Esophagus (tissue), 2 donors: ENCODE measurements at regions not wholly inside any gene's neighbourhood (a gene's known extent, or its start where the extent isn't known, plus 50 kb on each side); places are given as distances from the start of the nearest gene placed in this dataset.

Experiments
- H3K27ac ChIP-seq, 2 donors: one replicate each; pipeline ENCODE4 v1.5.1; 2013; ENCODE audit warnings: low read depth in 2 of 2, mild to moderate bottlenecking in 2 of 2, inconsistent platforms in 1 of 2, low read length in 1 of 2, moderate library complexity in 1 of 2
- H3K27me3 ChIP-seq, 2 donors: one replicate each; pipeline ENCODE4 v1.6.1; 2013; ENCODE audit warnings: low read length in 2 of 2, control low read depth in 1 of 2, mild to moderate bottlenecking in 1 of 2; ENCODE audit not compliant: insufficient read depth in 2 of 2, control insufficient read depth in 1 of 2
- H3K36me3 ChIP-seq, 2 donors: one replicate each; pipeline ENCODE4 v1.6.1; 2013; ENCODE audit warnings: low read length in 1 of 2; ENCODE audit not compliant: control insufficient read depth in 2 of 2, insufficient read depth in 2 of 2
- H3K4me1 ChIP-seq, 2 donors: one replicate each; pipeline ENCODE4 v1.6.1; 2013; ENCODE audit warnings: low read length in 1 of 2; ENCODE audit not compliant: control insufficient read depth in 2 of 2, insufficient read depth in 2 of 2
- H3K4me3 ChIP-seq, 2 donors: one replicate each; pipeline ENCODE4 v1.5.1; 2013; ENCODE audit warnings: low read length in 2 of 2, mild to moderate bottlenecking in 2 of 2, low read depth in 1 of 2, moderate library complexity in 1 of 2
- H3K9me3 ChIP-seq, 2 donors: one replicate each; pipeline ENCODE4 v1.6.1; 2013; ENCODE audit warnings: mild to moderate bottlenecking in 2 of 2, low read depth in 1 of 2, low read length in 1 of 2, moderate library complexity in 1 of 2; ENCODE audit not compliant: control insufficient read depth in 2 of 2, insufficient read depth in 1 of 2
- WGBS, 2 donors: extraction: QIAGEN DNeasy Blood & Tissue Kit; methylation state at CpG; one replicate each; pipeline ENCODE4 v1.1.7; 2013; 5-methylcytosine and 5-hydroxymethylcytosine counted together
- donor health status: healthy with polysubstance abuse.
- donor health status: Bipolar disorder and iron deficiency.

DNA sequence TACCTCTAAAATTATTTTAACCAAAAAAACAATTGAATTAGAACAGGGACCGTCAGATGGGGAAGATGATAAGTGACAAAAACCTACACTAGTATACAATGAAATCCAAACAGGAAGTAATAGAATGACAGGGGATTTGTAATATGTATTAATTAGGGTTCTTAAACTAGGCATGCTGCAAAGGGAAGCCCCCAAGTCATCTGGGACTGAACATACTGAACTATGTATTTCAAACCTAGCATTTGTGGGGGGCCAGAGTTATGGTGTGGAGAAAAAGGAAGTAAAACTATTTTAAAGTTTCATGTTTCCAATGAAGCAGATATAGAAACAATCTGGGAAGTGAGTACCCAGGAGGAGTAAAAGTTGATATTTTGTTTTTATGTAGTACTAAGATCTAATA lies 133.2 kb upstream of the HS3ST3A1 start:
- H3K36me3 ChIP-seq: no peaks in the 10 kb centered on the region
- no peaks in the 10 kb centered on the region for H3K4me1 ChIP-seq
- H3K27me3 ChIP-seq: no peaks in the 10 kb centered on the region
- no peak overlapping the region for H3K27ac ChIP-seq
- peaks cover 0 to 2% of the 10 kb centered on the region in 2 donors for H3K9me3 ChIP-seq
- no peak overlapping the region for H3K4me3 ChIP-seq
- WGBS, 2 donors: 36 to 43% methylated on average over 1 of the region's 1 CpG

DNA sequence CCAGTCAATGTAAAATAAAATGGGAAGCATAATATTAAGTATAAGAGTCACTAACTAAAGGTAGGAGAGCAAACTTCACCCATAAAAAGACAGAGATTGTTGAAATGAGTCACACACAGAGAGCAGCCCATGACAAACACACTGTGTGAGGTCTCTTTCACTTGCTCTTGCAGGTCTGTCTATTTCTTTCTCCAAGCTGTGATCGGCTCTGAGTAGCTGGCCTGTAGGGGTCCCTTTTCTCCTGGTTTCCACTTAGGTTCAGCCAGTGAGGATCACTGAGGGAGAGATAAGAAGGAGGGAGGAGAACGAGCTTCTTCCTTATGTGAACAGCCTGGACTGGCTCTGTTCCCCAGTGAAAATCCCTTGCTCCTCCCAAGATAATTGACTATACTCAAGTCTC lies 133.7 kb upstream of the HS3ST3A1 start:
- Histone ChIP-seq H3K27ac (no peak overlapping the region), H3K4me3 (no peak overlapping the region), H3K4me1 (no peaks in the 10 kb centered on the region), H3K9me3 (peaks cover 0 to 2% of the 10 kb centered on the region in 2 donors), H3K36me3 (no peaks in the 10 kb centered on the region), H3K27me3 (no peaks in the 10 kb centered on the region)
- 39 to 48% methylated on average over 2 of the region's 2 CpGs for WGBS, 2 donors

DNA sequence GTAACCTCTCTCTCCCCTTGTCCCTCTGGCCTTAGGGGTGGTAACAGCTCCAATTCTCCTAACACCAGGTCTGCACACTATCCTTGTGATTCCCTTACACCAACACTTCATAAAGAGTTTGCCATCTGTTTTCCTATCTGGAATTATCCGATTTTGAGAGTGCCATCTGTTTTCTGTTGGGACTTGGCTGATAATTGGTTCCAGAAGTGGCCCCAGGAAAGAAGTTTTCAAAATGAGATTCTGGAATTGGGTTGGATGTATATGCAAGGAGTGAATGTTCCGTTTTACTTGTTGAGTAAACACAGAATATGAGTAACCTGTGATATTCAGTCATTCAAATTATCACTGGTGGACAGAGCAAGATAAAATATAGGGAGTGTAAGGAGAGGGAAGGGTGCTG lies 134.1 kb upstream of the HS3ST3A1 start:
- no peak overlapping the region for H3K27ac ChIP-seq
- no peaks in the 10 kb centered on the region for H3K27me3 ChIP-seq
- 87 to 88% methylated on average over 2 of the region's 2 CpGs for WGBS, 2 donors
- peaks cover 0 to 2% of the 10 kb centered on the region in 2 donors for H3K9me3 ChIP-seq
- no peak overlapping the region for H3K4me3 ChIP-seq
- no peaks in the 10 kb centered on the region for H3K4me1 ChIP-seq
- H3K36me3 ChIP-seq: no peaks in the 10 kb centered on the region

DNA sequence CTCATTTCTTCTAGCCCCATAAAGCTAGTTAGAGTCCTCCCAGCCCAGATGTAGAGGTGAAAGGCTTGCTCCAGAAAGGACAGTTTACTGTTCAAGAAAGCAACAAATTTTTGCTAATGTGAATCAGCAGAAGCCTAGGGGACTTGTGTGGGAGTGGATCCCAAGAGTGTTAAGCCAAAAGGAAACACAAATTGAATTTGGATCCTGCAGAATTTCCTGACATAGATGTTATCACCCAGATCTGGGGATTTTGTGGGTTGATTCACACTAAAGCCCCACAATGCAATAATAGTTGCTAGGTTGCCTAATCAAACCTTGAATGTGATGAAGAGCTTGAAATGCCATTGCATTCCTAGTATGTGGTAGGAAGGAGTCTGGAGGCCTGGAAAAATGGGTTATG lies 135.2 kb upstream of the HS3ST3A1 start:
- Histone ChIP-seq H3K9me3 (peaks cover 0 to 2% of the 10 kb centered on the region in 2 donors), H3K4me1 (no peaks in the 10 kb centered on the region), H3K4me3 (no peak overlapping the region), H3K27me3 (no peaks in the 10 kb centered on the region), H3K27ac (no peak overlapping the region), H3K36me3 (no peaks in the 10 kb centered on the region)

DNA sequence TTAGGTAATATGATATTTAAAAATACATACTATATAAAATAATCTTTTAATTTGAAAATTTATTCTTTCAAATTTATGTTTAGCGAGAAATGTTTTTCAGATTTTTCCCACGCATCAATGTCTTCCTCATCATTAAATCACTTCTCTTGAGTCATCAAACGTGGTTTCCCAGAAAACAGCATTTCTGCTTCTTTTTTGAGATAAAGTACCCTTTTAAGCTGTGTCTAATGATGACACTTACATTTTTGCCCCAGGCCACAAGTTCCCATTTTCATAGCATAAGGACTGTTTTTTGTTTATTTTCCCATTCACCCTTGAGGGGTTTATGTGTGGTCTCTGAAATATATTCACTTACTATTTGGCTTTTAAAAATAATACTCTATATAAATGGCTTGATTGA lies 139.0 kb upstream of the HS3ST3A1 start:
- WGBS, 2 donors: 80 to 82% methylated on average over 3 of the region's 3 CpGs
- no peak overlapping the region for H3K27ac ChIP-seq
- no peak overlapping the region for H3K4me3 ChIP-seq
- no peaks in the 10 kb centered on the region for H3K9me3 ChIP-seq
- no peaks in the 10 kb centered on the region for H3K27me3 ChIP-seq
- H3K4me1 ChIP-seq: no peaks in the 10 kb centered on the region
- no peaks in the 10 kb centered on the region for H3K36me3 ChIP-seq

DNA sequence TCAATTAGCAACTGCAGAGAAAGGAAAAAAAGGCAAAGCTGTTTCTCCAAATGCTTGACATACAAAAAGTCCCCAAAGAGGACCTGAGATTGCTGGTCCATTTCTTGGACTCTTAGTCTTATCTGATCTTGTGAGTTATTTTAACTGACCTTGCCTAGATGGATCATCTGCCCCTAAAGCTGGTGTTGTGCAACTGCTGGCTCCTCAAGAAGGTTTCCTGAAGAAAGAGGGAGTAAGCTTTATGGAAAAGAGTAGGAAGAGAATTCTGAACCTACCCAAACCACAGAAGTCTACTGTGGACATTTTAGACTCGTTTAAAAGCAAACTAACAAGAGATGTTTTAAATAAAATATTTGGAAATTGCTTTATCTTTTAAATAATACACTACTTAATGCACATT lies 140.0 kb upstream of the HS3ST3A1 start:
- Histone ChIP-seq H3K36me3 (no peaks in the 10 kb centered on the region), H3K27ac (no peak overlapping the region), H3K9me3 (no peaks in the 10 kb centered on the region), H3K27me3 (no peaks in the 10 kb centered on the region), H3K4me1 (no peaks in the 10 kb centered on the region), H3K4me3 (no peak overlapping the region)
- WGBS, 2 donors: 75 to 80% methylated on average over 1 of the region's 1 CpG

DNA sequence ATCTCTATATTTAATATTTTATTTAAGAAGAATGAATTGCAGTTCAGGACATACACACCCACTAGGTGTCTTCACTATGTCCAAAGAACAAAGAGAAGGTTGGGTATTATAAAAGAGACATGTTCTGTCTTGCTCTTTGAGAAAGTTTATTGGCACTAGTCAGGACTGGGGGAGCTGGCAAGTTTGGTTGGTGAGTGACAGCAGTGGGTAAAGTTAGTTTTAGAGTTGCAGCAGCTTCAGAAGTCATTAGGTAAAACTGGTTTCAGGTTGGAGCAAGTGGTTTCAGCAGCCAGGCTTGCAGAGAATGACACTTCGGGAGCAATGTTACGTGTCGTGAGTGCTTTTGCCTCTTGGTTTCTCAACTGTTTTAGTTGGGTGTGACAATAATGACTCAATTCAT lies 142.2 kb upstream of the HS3ST3A1 start:
- peaks cover 0 to 5% of the 10 kb centered on the region in 2 donors for H3K9me3 ChIP-seq
- no peaks in the 10 kb centered on the region for H3K27me3 ChIP-seq
- H3K4me1 ChIP-seq: no peaks in the 10 kb centered on the region
- H3K4me3 ChIP-seq: no peak overlapping the region
- WGBS, 2 donors: 49 to 70% methylated on average over 3 of the region's 3 CpGs
- H3K36me3 ChIP-seq: no peaks in the 10 kb centered on the region
- no peak overlapping the region for H3K27ac ChIP-seq

DNA sequence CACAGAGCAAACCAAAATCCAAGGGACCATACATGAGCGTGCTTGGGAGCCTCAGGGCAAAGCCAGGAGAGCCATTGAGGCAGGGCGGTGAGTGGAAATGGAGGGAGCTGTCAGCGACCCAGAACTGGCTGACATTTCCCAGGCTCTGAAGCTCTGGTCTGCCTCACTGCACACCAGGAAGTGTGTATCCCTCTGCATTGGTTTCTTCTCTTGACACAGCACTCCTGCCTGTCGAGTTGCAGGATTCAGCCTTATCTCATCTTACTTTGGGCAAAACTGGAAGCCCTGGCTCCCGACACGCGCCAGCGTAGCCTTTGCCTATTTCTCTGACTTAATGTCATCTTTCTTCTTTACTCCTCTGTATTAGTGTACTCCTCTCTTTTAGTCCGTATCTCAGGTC lies 144.7 kb upstream of the HS3ST3A1 start:
- Histone ChIP-seq H3K36me3 (no peaks in the 10 kb centered on the region), H3K4me3 (no peak overlapping the region), H3K9me3 (peaks cover 0 to 7% of the 10 kb centered on the region in 2 donors), H3K27ac (no peak overlapping the region), H3K4me1 (no peaks in the 10 kb centered on the region), H3K27me3 (no peaks in the 10 kb centered on the region)
- 84 to 85% methylated on average over 9 of the region's 9 CpGs for WGBS, 2 donors

DNA sequence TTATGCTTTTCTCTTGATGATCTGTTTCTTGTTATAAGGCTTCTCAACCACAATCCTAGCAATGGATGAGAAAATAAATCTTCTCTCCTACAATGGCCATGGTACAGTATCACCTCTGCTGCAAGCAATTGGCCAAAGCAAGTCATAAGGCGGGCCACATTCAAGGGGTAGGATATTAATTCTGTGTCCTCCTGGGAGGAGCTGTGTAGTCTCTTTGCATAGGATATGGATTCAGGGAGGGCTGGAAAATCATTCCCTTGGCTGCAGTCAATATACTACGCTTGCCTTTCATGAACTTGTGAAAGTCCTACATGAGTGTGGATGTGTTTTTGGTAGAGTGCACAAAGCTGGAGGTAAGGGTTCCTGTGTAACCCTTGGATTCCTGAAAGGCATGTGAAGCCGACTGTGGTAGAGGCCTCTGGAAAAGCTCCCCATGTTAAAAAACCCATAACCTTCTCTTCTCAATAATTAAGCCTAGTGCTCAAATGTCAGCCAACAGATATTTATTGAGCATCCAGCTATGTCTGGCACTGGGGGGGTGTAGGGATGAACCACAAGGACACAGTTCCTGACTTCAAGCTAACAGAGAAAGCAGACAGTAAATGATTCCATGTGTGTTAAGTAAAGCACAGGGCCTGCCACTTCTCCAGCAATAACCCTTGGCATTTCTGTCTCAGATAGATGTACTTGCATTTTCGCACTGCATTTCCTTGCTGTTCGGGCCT lies 147.6 kb upstream of the HS3ST3A1 start:
- 81 to 85% methylated on average over 5 of the region's 5 CpGs for WGBS, 2 donors
- peaks cover 0 to 7% of the 10 kb centered on the region in 2 donors for H3K9me3 ChIP-seq

DNA sequence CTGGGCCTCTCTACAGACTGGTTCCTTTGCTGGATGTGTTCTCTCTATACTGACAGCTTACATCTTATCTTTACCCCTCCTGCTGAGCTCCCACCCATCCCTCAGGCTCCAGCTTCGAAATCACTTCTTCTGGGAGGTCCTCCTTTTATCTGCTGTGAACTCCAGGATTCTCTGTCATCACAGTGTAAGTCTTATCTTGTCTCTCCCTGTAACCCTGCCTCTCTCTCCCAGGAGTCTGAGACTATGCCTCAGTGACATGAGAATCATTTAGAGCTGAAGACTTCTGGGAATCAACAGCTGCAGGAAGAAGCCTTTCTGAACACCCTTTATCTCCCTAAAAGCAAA lies 148.1 kb upstream of the HS3ST3A1 start:
- Histone ChIP-seq H3K4me1 (no peaks in the 10 kb centered on the region), H3K27ac (no peak overlapping the region), H3K4me3 (no peak overlapping the region), H3K9me3 (peaks cover 0 to 7% of the 10 kb centered on the region in 2 donors), H3K36me3 (no peaks in the 10 kb centered on the region), H3K27me3 (no peaks in the 10 kb centered on the region)
- 30 to 51% methylated on average over 1 of the region's 1 CpG for WGBS, 2 donors

More for the DNA sequence above, 147.6 kb upstream of the HS3ST3A1 start:
- Histone ChIP-seq H3K36me3 (no peaks in the 10 kb centered on the region), H3K27ac (no peak overlapping the region), H3K27me3 (no peaks in the 10 kb centered on the region), H3K4me3 (no peak overlapping the region), H3K4me1 (no peaks in the 10 kb centered on the region)
